Neural progenitor cell (in vitro differentiated cells): ENCODE measurements at regions not wholly inside any gene's neighbourhood (a gene's known extent, or its start where the extent isn't known, plus 50 kb on each side); places are given as distances from the start of the nearest gene placed in this dataset.

Source experiments
- CTCF ChIP-seq: fragments of 200-600 bp; sonication (generic); IDR thresholded peaks from 2 replicates; pipeline ENCODE4 v1.5.1; 2017; ENCODE audit warnings: antibody characterized with exemption, mild to moderate bottlenecking
- EZH2 ChIP-seq: fragments of 200-600 bp; sonication (generic); IDR thresholded peaks from 2 replicates; pipeline ENCODE4 v1.6.1; 2017; ENCODE audit warnings: antibody characterized with exemption, mild to moderate bottlenecking, moderate library complexity
- EZH2phosphoT487 ChIP-seq: fragments of 200-600 bp; sonication (generic); IDR thresholded peaks from 2 replicates; pipeline ENCODE4 v1.6.1; 2017; ENCODE audit warnings: antibody characterized with exemption

DNA sequence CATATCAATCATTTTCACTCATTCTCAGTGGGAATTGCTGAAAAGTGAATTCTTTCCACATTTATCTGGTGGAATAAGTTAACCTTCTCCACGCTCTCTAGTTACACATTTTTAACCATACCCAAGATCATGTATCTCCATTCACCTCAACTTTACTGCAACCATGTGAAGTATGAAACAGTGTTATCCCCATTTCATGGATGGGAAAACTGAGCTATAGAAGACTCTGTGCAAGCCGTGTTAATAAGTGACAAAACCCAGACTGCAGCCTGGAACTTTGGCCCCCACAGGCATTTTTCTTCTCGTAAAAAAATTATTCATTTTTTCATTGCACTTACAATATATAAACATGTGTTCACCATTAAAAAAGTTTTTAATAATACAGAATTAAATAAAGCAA lies 82.4 kb upstream of the CCND2 start:
- TF ChIP-seq CTCF (no peak), EZH2 (no peak), EZH2phosphoT487 (no peak)
